ENCODE measurements at regions not wholly inside any gene's neighbourhood (a gene's known extent, or its start where the extent isn't known, plus 50 kb on each side); places are given as distances from the start of the nearest gene placed in this dataset.

- Mint-ChIP-seq H3K9me3 (ENCODE audit: unreplicated experiment) (peaks cover 16% of the 10 kb centered on the region), H3K4me3 (ENCODE audit: unreplicated experiment) (no peak overlapping the region), H3K27ac (ENCODE audit: low read depth, unreplicated experiment) (no peak overlapping the region), H3K36me3 (ENCODE audit: insufficient read depth, unreplicated experiment) (peaks cover 6% of the 10 kb centered on the region), H3K4me1 (ENCODE audit: insufficient read depth, unreplicated experiment) (no peaks in the 10 kb centered on the region), H3K27me3 (ENCODE audit: insufficient read depth, unreplicated experiment) (peaks cover 14% of the 10 kb centered on the region)
- TF ChIP-seq CTCF (IDR thresholded peaks at IDR 0.05; ENCODE audit: unreplicated experiment) = no peak
- no TSS peak for BruUV-seq (replicated peaks)
- CTCF ChIA-PET = interaction anchor here (0.8 to 1.6 kb wide), 2 partner anchors 12 to 21 kb away, joined by 4 to 5 read pairs; no protein-coding TSS in a partner anchor
- no peak for DNase-seq (ENCODE audit: unreplicated experiment)
- POLR2A ChIA-PET = no interaction called here
- intact Hi-C loops (cut with micrococcal nuclease) = no loop called here
These were observed 1111.4 kb upstream of the NXPH2 start for GRCh38 chr2:139891636-139892035.

- no TSS peak for BruUV-seq (replicated peaks)
- DNase-seq (ENCODE audit: unreplicated experiment) = no peak
- no peak overlapping the region for H3K4me3 Mint-ChIP-seq (ENCODE audit: unreplicated experiment)
- TF ChIP-seq CTCF (IDR thresholded peaks at IDR 0.05; ENCODE audit: unreplicated experiment) = no peak
- ChIA-PET CTCF (interaction anchor here (0.6 kb wide), 1 partner anchor 462 kb away, joined by 3 read pairs; no protein-coding TSS in a partner anchor), POLR2A (no interaction called here)
- intact Hi-C loops (cut with micrococcal nuclease) = no loop called here
- H3K27me3 Mint-ChIP-seq (ENCODE audit: insufficient read depth, unreplicated experiment) = peaks cover 14% of the 10 kb centered on the region
- no peaks in the 10 kb centered on the region for H3K4me1 Mint-ChIP-seq (ENCODE audit: insufficient read depth, unreplicated experiment)
- H3K27ac Mint-ChIP-seq (ENCODE audit: low read depth, unreplicated experiment) = no peak overlapping the region
- no peaks in the 10 kb centered on the region for H3K36me3 Mint-ChIP-seq (ENCODE audit: insufficient read depth, unreplicated experiment)
- peaks cover 16% of the 10 kb centered on the region for H3K9me3 Mint-ChIP-seq (ENCODE audit: unreplicated experiment)
These were observed 1105.8 kb upstream of the NXPH2 start for GRCh38 chr2:139885921-139886498.

- POLR2A ChIA-PET = no interaction called here
- TF ChIP-seq CTCF (IDR thresholded peaks at IDR 0.05; ENCODE audit: unreplicated experiment) = no peak
- CTCF ChIA-PET = interaction anchor here (0.6 to 0.9 kb wide), 2 partner anchors 137 to 476 kb away, joined by 3 to 4 read pairs; no protein-coding TSS in a partner anchor
- BruUV-seq (replicated peaks) = no TSS peak
- no peaks in the 10 kb centered on the region for H3K36me3 Mint-ChIP-seq (ENCODE audit: insufficient read depth, unreplicated experiment)
- H3K27ac Mint-ChIP-seq (ENCODE audit: low read depth, unreplicated experiment) = no peak overlapping the region
- DNase-seq (ENCODE audit: unreplicated experiment) = no peak
- H3K4me1 Mint-ChIP-seq (ENCODE audit: insufficient read depth, unreplicated experiment) = no peaks in the 10 kb centered on the region
- intact Hi-C loops (cut with micrococcal nuclease) = no loop called here
- no peak overlapping the region for H3K4me3 Mint-ChIP-seq (ENCODE audit: unreplicated experiment)
- no peaks in the 10 kb centered on the region for H3K9me3 Mint-ChIP-seq (ENCODE audit: unreplicated experiment)
- H3K27me3 Mint-ChIP-seq (ENCODE audit: insufficient read depth, unreplicated experiment) = peaks cover 10% of the 10 kb centered on the region
These were observed 1096.8 kb upstream of the NXPH2 start for GRCh38 chr2:139876964-139877363.

GRCh38 chr2:139876321-139876720 is 1096.1 kb upstream of the NXPH2 start:
- H3K4me1 Mint-ChIP-seq (ENCODE audit: insufficient read depth, unreplicated experiment) = no peaks in the 10 kb centered on the region
- no peak for DNase-seq (ENCODE audit: unreplicated experiment)
- no peaks in the 10 kb centered on the region for H3K36me3 Mint-ChIP-seq (ENCODE audit: insufficient read depth, unreplicated experiment)
- H3K27ac Mint-ChIP-seq (ENCODE audit: low read depth, unreplicated experiment) = no peak overlapping the region
- BruUV-seq (replicated peaks) = no TSS peak
- H3K27me3 Mint-ChIP-seq (ENCODE audit: insufficient read depth, unreplicated experiment) = peaks cover 10% of the 10 kb centered on the region
- no peak for TF ChIP-seq CTCF (IDR thresholded peaks at IDR 0.05; ENCODE audit: unreplicated experiment)
- H3K4me3 Mint-ChIP-seq (ENCODE audit: unreplicated experiment) = no peak overlapping the region
- H3K9me3 Mint-ChIP-seq (ENCODE audit: unreplicated experiment) = no peaks in the 10 kb centered on the region
- intact Hi-C loops (cut with micrococcal nuclease) = no loop called here
- CTCF ChIA-PET = interaction anchor here (0.6 kb wide), 1 partner anchor 137 kb away, joined by 3 read pairs; no protein-coding TSS in a partner anchor
- POLR2A ChIA-PET = no interaction called here

Measured in MCF 10A (cell line).